ENCODE measurements at regions not wholly inside any gene's neighbourhood (a gene's known extent, or its start where the extent isn't known, plus 50 kb on each side); places are given as distances from the start of the nearest gene placed in this dataset.

DNA sequence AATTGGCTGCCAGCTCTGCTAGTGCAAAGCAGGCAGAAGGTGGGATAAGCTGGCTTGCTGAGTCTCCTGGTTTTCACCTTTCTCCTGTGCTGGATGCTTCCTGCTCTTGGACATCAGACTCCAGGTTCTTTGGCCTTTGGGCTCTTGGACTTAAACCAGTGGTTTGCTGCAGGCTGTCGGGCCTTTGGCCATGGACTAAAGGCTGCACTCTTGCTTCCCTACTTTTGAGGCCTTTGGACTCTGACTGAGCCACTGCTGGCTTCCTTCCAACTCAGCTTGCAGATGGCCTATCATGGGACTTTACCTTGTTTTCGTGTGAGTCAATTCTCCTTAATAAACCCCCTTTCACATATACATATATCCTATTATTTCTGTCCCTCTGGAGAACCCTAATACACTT is 1293.9 kb upstream of the CDH6 start:
- no peak for DNase-seq

GRCh38 chr5:29897916-29898315 is 1295.6 kb upstream of the CDH6 start:
- DNase-seq = no peak

GRCh38 chr5:29896646-29897045 is 1296.8 kb upstream of the CDH6 start:
- DNase-seq = no peak

GRCh38 chr5:29894668-29895067 is 1298.8 kb upstream of the CDH6 start:
- no peak for DNase-seq

DNA sequence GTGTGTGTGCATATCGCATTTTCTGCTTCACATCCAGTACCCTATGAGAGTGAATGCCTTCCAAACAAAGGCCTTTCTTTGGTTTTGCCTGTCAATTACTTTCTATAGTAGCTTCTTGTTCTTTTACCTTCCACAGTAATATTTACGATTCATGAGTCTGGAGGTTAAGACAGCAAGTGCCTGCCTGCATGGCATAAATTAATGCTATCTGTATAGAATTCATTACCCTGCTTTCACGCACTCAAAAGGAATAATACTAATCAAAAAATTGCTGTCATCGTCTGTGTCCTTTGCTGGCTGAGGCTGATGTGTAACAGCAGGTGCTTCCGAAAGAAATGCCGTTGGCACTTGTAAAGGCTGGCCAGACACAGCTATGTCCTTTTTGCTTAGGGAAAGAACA is 1304.4 kb upstream of the CDH6 start:
- no peak for DNase-seq

DNA sequence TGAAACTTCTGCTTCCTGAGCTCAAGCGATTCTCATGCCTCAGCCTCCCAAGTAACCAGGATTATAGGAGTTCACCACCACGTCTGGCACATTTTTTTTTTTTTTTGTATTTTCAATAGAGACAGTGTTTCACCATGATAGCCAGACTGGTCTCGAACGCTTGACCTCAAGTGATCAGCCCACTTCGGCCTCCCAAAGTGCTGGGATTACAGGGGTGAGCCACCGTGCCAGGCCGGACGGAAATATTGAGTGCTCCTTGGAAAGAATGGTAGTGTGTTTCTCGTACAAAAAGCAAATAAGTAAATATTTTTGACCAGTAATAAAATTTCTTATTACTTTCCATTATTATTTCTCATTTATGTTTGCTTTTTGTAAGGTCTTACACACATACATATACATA is 1307.9 kb upstream of the CDH6 start:
- DNase-seq = no peak

GRCh38 chr5:29882036-29882435 is 1311.5 kb upstream of the CDH6 start:
- DNase-seq = no peak

DNA sequence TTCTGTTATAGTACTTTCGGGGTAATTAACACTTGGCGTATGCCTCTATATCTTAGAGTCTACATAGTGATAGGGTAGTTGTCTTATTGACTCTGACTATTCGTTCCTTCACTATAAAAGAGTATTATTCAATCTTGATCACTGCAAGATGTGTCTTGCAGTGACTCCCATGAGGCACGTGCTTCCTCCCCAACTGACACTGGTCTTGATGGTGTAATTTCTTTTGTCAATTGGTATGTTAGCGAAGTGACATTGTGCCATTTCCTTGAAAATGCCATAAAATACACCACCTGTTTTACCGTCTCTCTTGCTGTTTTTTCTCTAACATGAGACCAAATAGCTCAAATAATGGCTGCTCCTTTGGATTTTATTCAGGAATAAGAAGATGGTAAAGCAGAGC is 1314.1 kb upstream of the CDH6 start:
- no peak for DNase-seq

DNA sequence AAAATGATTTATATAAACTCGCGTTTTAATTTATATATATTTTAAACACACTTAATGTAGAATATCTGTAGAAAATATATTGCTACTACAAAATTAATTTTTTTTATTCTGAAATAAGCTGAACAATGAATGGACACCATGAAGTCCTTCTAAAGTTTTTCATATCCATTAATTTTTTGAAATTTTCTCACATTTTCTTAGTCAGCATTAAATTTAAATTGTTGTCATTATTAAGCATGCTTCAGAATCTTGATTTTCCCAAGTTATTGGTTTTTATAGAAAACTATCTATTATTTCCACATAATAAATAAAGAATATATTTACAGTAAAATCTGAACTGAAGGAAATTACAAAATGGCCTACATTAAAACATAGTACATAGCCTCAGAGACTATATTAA is 1314.9 kb upstream of the CDH6 start:
- DNase-seq = no peak

- no peak for DNase-seq
Observed at GRCh38 chr5:29867155-29867554, 1326.3 kb upstream of the CDH6 start.

DNA sequence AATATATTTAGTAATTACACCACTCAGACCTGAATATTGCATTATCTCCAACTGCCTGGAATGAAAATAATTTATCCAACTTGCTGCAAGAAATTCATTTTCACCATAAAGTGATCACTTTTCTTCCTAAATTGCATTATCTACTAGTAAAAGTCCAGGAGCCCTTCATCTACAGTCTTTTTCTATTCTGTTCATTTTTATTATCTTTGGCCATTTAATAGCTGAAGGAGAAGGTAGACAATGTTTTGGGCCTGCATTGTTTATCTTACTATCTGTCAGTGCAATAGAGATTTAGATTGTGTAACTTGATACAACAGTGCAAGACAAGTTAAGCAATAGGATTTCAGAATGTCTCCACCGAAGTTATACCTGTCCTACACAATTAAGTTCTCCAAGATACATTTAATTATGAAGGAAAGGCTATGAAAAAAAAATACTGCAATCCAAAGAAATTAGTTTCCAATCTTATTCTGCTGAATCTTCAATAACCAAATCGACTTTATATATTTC is 1339.7 kb upstream of the CDH6 start:
- no peak for DNase-seq

DNA sequence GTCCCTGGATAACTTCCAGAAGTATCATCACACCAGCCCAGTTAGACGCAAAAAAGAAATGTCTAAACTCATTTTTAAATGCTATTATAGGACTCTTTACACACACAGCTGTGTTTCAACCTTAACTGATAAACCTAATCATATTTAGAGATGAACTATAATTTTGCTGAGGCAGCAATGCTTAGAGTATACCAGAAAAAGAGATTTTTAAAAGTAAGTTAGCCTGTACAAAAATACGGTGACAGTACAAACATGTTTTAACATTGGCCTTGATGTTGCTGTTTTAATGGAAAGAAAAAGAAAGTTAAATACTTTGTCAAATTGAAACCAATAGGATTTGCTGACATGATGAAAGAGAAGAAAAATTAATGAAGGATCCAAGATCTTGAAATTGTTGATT is 1341.2 kb upstream of the CDH6 start:
- DNase-seq = no peak

- no peak for DNase-seq
Observed at GRCh38 chr5:29845206-29845605, 1348.3 kb upstream of the CDH6 start.

- no peak for DNase-seq
Observed at GRCh38 chr5:29833394-29833793, 1360.1 kb upstream of the CDH6 start.

GRCh38 chr5:29822521-29822920 is 1371.0 kb upstream of the CDH6 start:
- DNase-seq = no peak

DNA sequence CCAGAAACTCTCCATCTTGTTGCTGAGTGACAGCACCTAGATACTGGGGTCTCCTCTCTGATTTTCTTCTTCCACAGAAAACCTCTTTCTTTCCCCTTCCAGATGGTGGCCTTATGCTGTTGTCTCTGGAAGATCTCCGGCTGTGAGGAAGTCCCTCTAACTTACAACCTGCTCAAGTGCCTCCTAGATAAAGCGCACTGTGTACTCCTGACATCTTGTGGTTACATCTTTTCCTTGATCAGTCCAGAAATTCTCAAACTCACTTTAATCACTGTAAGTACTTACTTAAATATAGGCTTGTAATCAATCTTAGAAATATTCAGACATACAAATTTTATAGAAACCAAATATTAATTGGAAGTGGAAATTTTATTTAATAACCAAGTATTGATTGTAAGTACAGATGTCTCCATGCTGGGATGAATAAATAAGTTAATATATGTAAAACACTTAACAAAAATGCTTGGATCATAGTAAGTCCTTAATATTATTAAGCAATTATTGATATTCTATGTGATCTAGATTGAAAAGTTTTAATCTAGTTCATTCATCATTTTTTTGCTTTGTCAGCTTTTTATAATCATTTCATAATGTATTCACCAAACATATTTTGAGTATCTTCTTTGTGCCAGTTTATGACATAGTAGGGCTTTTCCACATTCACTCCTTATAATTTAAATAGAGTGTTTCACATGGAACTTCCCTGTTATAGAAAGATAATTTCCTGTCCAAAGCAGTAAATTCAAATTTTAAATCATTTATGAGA is 1381.4 kb upstream of the CDH6 start:
- no peak for DNase-seq

DNA sequence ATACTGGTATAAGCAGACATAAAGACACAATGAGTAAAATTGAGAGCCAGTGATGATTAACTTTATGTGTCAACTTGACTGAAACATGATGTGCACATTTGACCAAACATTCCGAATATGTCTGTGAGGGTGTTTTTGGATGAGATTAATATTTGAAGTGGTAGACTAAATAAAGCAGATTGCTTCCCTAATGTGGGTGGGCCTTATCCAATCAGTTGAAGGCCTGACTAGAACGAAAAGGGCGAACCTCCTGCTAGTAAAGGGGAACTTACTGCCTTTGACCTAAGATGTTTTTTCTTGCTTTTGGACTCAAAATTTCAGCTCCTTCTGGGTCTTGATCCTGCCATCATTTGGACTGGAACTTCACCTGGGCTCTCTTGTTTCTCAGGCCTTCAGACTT is 1387.7 kb upstream of the CDH6 start:
- no peak for DNase-seq

- no peak for DNase-seq
Observed at GRCh38 chr5:29800752-29801151, 1392.7 kb upstream of the CDH6 start.

DNA sequence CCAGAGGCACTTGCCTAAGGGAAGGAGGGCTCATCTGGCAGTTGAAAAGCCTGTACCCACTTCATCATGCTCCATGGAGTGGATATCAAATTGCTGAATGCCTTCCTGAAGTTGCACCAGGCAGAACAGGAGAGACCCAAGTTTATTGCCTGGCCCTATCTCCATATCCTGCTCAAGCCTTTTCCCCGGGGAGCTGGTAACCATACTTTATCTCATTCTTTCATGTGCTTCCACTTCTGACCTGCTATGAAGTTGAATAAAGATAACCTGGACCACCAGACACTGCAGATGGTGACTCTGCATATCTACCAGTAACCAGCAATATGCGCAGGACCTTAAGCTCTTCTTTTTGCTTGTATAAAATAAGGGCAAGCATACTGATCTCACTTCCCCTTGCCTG is 1397.5 kb upstream of the CDH6 start:
- DNase-seq = no peak

GRCh38 chr5:29795096-29795652 is 1398.3 kb upstream of the CDH6 start:
- no peak for DNase-seq

- DNase-seq = no peak
Observed at GRCh38 chr5:29794141-29794787, 1399.2 kb upstream of the CDH6 start.

DNA sequence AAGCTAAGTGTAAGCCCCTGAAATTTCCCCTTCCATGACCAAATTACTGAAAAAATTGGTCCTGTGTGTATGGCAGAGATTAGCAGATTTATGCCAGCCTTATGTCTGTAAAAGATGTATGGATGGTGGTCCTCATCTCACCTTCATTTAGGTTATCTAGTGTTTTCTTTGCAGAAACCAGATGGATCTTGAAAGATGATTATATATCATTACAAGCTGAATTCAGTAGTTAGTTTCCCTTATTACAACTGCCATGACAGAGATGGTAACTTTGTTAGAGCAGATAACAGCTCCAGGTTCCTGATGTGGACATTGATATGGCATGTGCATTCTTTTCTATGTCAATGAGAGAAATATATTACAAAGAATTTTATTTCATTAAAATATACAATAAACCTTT is 1403.2 kb upstream of the CDH6 start:
- DNase-seq = no peak

DNA sequence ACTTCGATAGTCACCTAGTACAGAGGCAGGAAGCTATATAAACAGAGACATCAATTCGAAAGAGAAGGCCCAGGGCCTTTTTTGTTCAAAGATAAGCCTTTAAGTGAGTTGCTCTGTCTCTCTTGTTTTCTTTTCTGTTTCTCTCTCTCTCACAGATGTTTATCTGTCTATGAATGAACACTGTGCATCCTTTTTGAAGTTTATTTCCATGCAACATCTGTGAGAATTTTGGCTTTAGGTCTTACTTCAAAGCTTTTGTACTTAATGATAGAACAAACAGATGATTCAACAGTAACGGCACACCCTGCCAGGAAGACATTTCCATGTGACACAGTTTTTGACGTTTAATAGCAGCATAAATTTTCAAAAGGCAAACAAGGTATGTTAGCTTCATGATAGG is 1413.1 kb upstream of the CDH6 start:
- no peak for DNase-seq

GRCh38 chr5:29779141-29779540 is 1414.3 kb upstream of the CDH6 start:
- no peak for DNase-seq
